ENCODE measurements at regions not wholly inside any gene's neighbourhood (a gene's known extent, or its start where the extent isn't known, plus 50 kb on each side); places are given as distances from the start of the nearest gene placed in this dataset.

DNA sequence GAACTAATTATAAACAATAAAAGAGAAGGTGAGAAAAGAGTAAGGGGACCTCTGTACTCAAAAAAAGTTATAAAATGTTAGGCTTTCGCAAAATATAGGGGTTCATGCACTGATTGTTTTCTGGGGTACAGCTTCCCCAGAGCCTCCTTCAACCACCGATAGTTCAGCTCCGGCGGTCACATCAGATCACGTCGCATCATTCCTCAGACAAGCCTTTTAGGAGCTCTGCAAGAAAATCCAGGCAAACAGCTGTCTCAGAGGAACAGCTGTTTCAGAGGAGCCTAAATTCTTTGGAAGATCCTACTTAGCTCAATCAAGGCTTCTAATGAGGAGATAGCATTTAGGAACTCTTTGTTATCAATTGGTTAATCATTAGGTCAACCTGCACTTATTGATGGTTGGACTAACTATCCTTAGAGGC is 78.7 kb downstream of the MYCN start:
- no peaks in the 10 kb centered on the region for H3K9me1 ChIP-seq (ENCODE audit: insufficient read depth, low read length)
- TF ChIP-seq SMC3 (IDR thresholded peaks at IDR 0.05; ENCODE audit: low read depth, low read length), result no peak
- TF ChIP-seq MXI1 (IDR thresholded peaks at IDR 0.05; ENCODE audit: borderline replicate concordance, low read depth, low read length), result no peak
- TF ChIP-seq, protein P1, sequence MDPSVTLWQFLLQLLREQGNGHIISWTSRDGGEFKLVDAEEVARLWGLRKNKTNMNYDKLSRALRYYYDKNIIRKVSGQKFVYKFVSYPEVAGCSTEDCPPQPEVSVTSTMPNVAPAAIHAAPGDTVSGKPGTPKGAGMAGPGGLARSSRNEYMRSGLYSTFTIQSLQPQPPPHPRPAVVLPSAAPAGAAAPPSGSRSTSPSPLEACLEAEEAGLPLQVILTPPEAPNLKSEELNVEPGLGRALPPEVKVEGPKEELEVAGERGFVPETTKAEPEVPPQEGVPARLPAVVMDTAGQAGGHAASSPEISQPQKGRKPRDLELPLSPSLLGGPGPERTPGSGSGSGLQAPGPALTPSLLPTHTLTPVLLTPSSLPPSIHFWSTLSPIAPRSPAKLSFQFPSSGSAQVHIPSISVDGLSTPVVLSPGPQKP (IDR thresholded peaks at IDR 0.05; ENCODE audit: borderline replicate concordance, low read depth, low read length), result no peak
- no peak for TF ChIP-seq MAFK (IDR thresholded peaks at IDR 0.05; ENCODE audit: low read depth, low read length)
- no peak for TF ChIP-seq RCOR1 (IDR thresholded peaks at IDR 0.05; ENCODE audit: insufficient replicate concordance, low read length)
- no peak for TF ChIP-seq RFX5 (IDR thresholded peaks at IDR 0.05; ENCODE audit: low read depth, low read length)
- DNase-seq (no peak), ATAC-seq (ENCODE audit: low read depth) (no peak)
- ChIA-PET CTCF (no interaction called here), POLR2A (ENCODE audit: unreplicated experiment) (no interaction called here)
- no peak overlapping the region for H3K27ac ChIP-seq (ENCODE audit: insufficient read depth, low read length)
- no peak overlapping the region for H4K5ac ChIP-seq (ENCODE audit: low read depth, low read length)
- H3K18ac ChIP-seq (ENCODE audit: low read depth, low read length), result no peak overlapping the region
- H3K4me3 ChIP-seq (ENCODE audit: insufficient read depth, low read depth, low read length), result no peak overlapping the region
- intact Hi-C loops (cut with micrococcal nuclease) (no loop called here), dilution Hi-C loops (cut with HindIII; ENCODE audit: low sequenced_read_pairs, unreplicated experiment) (no loop called here), in situ Hi-C loops (cut with MboI; ENCODE audit: low sequenced_read_pairs) (no loop called here)
- H3K14ac ChIP-seq (replicated peaks; ENCODE audit: low read depth, low read length), result no peak overlapping the region
- no peak overlapping the region for H2BK120ac ChIP-seq (ENCODE audit: low read depth, low read length)
- 69% methylated on average over 5 of the region's 6 CpGs; no CpG with 5 or more reads in 1 of the 2 experiments for WGBS, 2 experiments (ENCODE audit: extremely low coverage in 2 of 2, insufficient read length in 1 of 2)
- H4K20me1 ChIP-seq (ENCODE audit: insufficient read depth, low read length), result no peaks in the 10 kb centered on the region
- H2AK5ac ChIP-seq (ENCODE audit: low read depth, low read length), result no peak overlapping the region
- H2BK5ac ChIP-seq (ENCODE audit: low read depth, low read length, poor library complexity, severe bottlenecking), result no peak overlapping the region
- H3K27me3 ChIP-seq (ENCODE audit: control insufficient read depth, insufficient read depth, low read length), result no peaks in the 10 kb centered on the region
- H3K36me3 ChIP-seq (ENCODE audit: control insufficient read depth, insufficient read depth, low read length), result no peaks in the 10 kb centered on the region
- H3K9ac ChIP-seq (ENCODE audit: low read depth, low read length), result no peak overlapping the region
- no peak overlapping the region for H4K91ac ChIP-seq (ENCODE audit: insufficient read depth, low read depth, low read length)
- H3K9me3 ChIP-seq (ENCODE audit: control insufficient read depth, insufficient read depth, low read length), result peaks cover 22% of the 10 kb centered on the region
- H2AK9ac ChIP-seq (replicated peaks; ENCODE audit: low read depth, low read length, poor library complexity), result no peak overlapping the region
- H3K56ac ChIP-seq (ENCODE audit: extremely low read depth, insufficient read depth, low read length), result no peak overlapping the region
- no peak overlapping the region for H2AFZ ChIP-seq (replicated peaks; ENCODE audit: low read length, poor library complexity)
- no TSS peak for BruUV-seq (replicated peaks)
- H3K4me1 ChIP-seq (ENCODE audit: control insufficient read depth, insufficient read depth, low read length), result no peaks in the 10 kb centered on the region
- no peak overlapping the region for H2BK20ac ChIP-seq (ENCODE audit: low read depth, low read length)
- H4K8ac ChIP-seq (ENCODE audit: low read depth in 2 of 2, low read length in 2 of 2), result no peak overlapping the region
- H3K23ac ChIP-seq (ENCODE audit: low read depth, low read length), result no peak overlapping the region
- no peak overlapping the region for H3K4me2 ChIP-seq (ENCODE audit: low read depth, low read length)
- H3K4ac ChIP-seq (ENCODE audit: low read depth, low read length), result no peak overlapping the region
- no peak overlapping the region for H2BK15ac ChIP-seq (ENCODE audit: low read depth, low read length)
- H3K79me1 ChIP-seq (ENCODE audit: low read depth in 1 of 2, low read length in 2 of 2), result no peaks in the 10 kb centered on the region

Data from IMR-90 (cell line).